T1000 (cell line): ENCODE measurements at regions not wholly inside any gene's neighbourhood (a gene's known extent, or its start where the extent isn't known, plus 50 kb on each side); places are given as distances from the start of the nearest gene placed in this dataset.

Experiments used
- DNase-seq: peaks from one replicate; lab custom pipeline; 2025; ENCODE audit warnings: mixed read lengths; lab: John Stamatoyannopoulos, UW

DNA sequence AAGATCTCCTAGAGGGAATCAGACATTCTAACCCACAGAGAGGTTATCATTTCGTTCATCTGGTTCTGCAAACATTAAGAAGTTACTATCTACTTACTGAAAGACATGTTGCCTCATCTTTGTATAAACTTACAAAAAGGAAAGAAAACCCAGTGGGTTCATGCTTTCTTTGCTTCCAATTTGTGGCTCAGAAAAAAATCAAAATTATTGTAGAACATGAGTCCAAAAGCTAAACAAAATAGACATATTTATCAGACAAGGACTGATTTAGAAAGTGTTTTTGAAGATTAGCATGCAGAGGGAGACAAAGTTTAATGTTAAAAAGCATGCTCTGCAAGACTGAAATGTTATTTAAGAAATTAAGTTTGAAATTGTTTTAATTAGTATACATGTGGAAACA lies 123.1 kb downstream of the MBL2 start:
- DNase-seq: no peak

DNA sequence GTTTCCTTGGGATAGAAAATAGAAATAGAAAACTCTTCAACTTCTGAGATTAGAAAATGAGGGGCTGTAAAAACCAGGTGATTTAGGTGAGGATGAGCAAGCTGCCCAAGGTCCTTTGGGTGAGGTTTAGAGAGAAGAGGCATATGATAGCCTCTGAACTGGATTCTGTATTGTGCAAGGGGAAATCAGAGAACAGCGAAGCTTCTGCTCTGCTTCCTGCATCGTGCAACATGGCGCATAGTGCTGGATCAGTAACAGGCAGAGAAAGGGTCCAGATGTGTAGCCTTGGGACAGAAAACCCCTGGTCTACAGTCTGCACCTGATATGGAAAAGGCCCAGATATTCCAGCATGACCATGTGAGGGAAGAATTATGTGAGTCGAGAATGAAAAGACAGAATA lies 121.7 kb downstream of the MBL2 start:
- no peak for DNase-seq

- DNase-seq: no peak
Measured at GRCh38 chr10:52651293-52651692, 121.3 kb downstream of the MBL2 start.

- DNase-seq: no peak
Measured at GRCh38 chr10:52652431-52653262, 119.9 kb downstream of the MBL2 start.

GRCh38 chr10:52653263-52653909 lies 119.2 kb downstream of the MBL2 start:
- no peak for DNase-seq

DNA sequence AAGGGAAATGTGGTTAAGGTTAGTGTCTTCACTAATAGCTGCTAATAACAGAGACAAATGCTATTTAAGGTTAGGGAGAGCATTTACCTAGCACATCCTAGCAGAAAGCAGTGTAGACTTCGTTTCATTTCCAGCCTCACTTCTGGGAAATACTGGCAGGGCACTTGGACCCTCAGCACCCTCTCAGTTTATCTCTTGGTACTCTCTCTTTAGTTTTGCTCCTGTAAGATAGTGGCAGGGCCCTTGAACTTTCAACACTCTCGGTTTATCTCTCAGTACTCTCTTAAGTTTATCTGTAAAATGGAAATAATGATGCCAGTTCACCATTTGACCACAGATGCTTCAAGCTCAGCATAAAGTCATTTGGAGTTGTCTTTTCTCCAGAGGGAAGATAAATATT lies 118.4 kb downstream of the MBL2 start:
- no peak for DNase-seq

GRCh38 chr10:52658112-52658511 lies 114.5 kb downstream of the MBL2 start:
- DNase-seq: no peak

DNA sequence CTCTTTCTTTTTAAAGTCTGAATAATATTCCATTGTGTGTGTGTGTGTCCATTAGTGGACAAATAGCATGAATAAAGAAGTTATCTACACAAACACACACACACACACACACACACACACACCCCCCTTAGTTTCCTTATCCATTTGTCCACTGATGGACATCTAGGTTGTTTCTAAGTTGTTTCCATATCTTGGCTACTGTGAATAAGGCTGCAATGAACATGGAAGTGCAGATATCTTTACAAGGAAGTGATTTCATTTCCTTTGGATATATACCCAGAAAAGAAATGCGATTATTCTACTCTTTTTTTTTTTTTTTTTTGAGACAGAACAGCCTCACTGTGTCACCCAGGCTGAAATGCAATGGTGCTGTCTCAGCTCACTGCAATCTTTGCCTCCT lies 113.5 kb downstream of the MBL2 start:
- DNase-seq: no peak

DNA sequence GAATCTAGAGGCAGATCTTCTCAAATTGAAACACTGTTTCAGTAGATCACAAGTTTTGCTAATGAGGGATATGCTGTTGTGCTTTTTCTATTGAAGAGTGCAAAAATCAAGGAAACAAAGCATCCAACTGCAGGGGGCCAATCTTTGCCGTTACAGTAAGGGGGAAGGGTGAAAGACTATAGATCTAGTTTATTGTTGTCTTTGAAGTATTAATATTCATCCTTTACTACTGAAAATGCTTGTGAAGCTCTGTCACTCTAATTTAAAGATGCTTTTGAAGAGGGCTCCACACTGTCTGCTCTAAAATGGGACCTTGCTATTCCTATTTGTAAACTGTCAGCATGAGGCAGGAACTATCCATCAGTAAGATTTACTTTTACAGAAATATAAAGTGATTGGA lies 110.3 kb downstream of the MBL2 start:
- no peak for DNase-seq

DNA sequence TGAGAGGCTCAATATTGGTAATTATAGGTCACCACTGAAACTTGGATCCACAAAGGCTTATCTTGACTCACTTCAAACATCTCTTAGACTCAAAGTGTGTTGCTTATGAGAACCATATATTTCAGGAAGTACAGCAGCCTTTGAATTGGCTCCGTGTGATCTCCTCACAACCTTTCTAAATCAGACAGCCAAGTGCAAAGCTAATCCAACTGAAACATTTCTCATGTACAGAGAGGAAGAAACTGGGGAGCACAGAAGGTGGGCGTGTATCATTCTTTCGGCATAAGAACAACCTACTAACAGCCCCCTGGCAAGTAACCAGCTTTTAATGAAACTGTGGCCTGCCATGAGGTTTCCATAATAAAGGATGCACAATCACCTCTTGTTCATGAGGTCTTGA lies 109.4 kb downstream of the MBL2 start:
- DNase-seq: no peak

DNA sequence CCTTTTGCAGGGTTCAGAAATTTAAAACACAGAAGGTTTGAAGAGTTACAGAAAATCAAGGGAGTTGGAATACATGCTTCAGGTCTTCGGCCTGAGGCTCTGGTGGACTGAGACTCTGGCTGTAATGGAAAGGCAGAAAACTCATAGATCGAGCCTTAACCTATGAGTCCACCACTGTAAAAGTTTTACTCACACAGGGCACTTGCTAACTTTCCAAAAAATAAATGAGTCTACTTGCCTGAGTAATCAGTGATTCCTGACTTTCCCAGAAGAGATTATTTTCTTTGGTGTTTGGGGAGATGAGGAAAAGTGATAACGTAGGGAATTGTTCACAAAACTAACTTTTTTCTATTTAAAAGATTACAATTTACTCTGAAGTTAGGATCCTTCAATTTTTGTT lies 108.0 kb downstream of the MBL2 start:
- DNase-seq: no peak

GRCh38 chr10:52665821-52666220 lies 106.8 kb downstream of the MBL2 start:
- no peak for DNase-seq

- DNase-seq: no peak
Measured at GRCh38 chr10:52666931-52667330, 105.7 kb downstream of the MBL2 start.

GRCh38 chr10:52668024-52668423 lies 104.6 kb downstream of the MBL2 start:
- DNase-seq: peak; percentile 31

- no peak for DNase-seq
Measured at GRCh38 chr10:52672880-52673279, 99.7 kb downstream of the MBL2 start.

GRCh38 chr10:52673468-52673867 lies 99.1 kb downstream of the MBL2 start:
- DNase-seq: no peak

- no peak for DNase-seq
Measured at GRCh38 chr10:52674474-52674873, 98.1 kb downstream of the MBL2 start.

- DNase-seq: no peak
Measured at GRCh38 chr10:52677086-52677485, 95.5 kb downstream of the MBL2 start.

DNA sequence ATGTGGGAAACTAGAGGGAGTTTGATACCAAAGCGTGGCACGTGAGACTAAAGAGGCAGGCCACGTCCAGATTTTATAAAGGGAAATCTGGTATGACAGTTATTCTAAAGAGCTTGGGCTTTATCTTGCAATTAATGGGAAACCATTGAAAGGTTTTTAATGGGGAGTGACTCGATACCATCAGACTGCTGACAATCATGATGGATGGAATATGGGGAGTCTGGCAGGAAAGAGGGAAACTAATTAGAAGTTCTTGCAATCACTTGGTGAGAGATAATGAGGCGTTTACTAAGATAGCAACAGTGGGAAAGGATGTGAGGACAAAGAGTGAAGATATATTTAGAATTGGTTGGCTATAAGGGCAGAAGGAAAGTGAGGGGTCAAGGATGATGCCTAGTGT lies 94.0 kb downstream of the MBL2 start:
- no peak for DNase-seq

DNA sequence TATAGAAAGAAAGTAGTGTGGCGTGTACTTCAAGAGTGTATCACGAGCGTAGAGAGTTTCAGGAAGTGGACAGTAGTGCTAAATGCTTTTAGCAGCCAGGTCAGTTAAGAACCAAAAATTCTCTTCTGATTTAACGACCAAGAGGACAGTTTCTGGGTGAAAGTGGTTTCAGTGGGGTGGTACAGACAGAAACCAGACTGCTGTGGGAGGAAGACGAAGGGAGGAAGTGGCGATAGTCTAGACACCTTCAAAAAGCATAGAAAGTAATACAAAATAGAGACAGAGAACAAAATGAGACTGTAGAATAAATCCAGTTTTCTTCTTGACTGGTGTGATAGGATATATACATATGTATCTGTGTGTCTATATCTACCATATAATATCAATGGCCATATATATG lies 93.5 kb downstream of the MBL2 start:
- no peak for DNase-seq

DNA sequence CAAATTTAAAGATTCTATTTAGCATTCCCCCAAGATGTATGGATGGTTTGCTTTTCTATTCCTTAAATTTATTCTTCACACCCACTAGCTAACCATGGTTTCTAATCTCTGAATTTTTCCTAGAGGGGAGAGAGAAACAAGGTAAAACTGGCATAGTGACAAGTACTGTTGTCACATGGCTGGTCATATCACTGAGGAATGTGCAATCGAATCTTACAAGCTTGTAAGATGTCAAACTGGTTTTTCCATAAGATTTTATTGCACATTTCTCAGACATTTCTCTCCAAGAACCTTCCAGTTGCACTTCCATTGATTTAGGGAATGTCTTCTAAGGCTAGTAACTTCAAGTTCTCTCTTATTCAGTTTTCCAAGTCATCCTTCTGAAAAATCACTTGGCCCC lies 89.8 kb downstream of the MBL2 start:
- no peak for DNase-seq

DNA sequence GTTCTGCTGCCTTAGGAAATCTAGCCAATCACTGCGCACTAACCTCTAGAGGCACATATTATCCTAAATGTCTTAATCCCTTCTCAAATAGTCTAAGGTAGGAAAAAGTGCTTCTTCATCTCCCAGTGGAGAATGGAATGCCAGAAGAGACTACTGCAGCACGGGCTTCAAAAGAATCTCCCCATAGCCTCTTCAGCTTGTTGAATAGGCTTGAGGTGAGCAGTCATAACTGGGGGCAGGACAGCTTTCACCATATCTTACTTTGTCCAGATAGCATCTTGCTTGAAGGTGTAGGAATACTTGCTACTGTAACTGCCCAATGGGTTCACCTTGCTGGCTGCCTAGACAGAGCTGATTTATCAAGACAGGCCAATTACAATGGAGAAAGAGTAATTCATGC lies 88.8 kb downstream of the MBL2 start:
- DNase-seq: no peak

DNA sequence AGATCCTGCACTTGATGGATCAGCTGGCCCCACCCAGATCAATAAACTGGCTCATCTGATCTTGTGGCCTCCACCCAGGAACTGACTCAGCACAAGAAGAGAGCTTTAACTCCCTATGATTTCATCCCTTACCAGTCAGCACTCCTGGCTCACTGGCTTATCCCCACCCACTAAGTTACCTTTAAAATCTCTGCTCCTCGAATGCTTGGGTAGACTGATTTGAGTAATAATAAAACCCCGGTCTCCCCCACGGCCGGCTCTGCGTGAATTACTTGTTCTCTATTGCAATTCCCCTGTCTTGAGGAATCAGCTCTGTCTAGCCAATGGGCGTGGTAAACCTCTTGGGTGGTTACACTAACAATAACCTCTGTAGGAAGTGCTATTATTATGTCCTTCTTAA lies 83.7 kb downstream of the MBL2 start:
- peak; percentile 43 for DNase-seq

DNA sequence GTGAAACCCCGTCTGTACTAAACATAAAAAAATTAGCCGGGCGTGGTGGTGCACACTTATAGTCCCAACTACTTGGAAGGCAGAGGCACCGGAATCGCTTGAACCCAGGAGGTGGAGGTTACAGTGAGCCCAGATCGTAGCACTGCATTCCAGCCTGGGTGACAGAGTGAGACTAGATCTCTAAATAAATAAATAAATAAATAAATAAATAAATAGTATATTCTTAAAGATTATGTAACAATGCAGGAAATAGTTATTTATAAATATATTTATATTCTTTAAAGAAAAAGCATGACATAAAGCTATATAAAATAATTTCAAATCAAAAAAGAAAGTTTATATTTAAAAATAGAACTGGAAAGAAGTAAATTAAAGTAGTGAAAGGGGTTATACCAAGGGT lies 76.4 kb downstream of the MBL2 start:
- DNase-seq: no peak
